HepG2 (cell line): ENCODE measurements at regions not wholly inside any gene's neighbourhood (a gene's known extent, or its start where the extent isn't known, plus 50 kb on each side); places are given as distances from the start of the nearest gene placed in this dataset.

Source experiments
- ELF3 ChIP-seq: IDR thresholded peaks from 2 replicates; pipeline ENCODE4 v1.6.1; 2016; ENCODE audit warnings: missing genetic modification reagents, missing compliant biosample characterization
- GABPB1 ChIP-seq: IDR thresholded peaks from 2 replicates; pipeline ENCODE4 v1.6.1; 2016; ENCODE audit warnings: mild to moderate bottlenecking, missing genetic modification reagents, moderate library complexity, missing compliant biosample characterization
- MYC ChIP-seq: sonication (generic); formaldehyde crosslinking; IDR thresholded peaks from 2 replicates; pipeline ENCODE4 v1.9.0; 2021; ENCODE audit warnings: missing genetic modification reagents, borderline replicate concordance
- ZFP36 ChIP-seq: fragments of 150-350 bp; IDR thresholded peaks from 2 replicates; pipeline ENCODE4 v1.6.1; 2018; ENCODE audit warnings: borderline replicate concordance, low read length, low read depth; ENCODE audit not compliant: partially characterized antibody
- ZNF761 ChIP-seq: sonication (generic); formaldehyde crosslinking; conservative IDR thresholded peaks from 2 replicates; pipeline ENCODE4 v1.4.0; 2020; ENCODE audit warnings: mild to moderate bottlenecking, missing genetic modification reagents
- TF ChIP-seq, protein P1 (sequence below): IDR thresholded peaks from 2 replicates; pipeline ENCODE4 v1.6.1; 2016; ENCODE audit warnings: low read depth, borderline replicate concordance

DNA sequence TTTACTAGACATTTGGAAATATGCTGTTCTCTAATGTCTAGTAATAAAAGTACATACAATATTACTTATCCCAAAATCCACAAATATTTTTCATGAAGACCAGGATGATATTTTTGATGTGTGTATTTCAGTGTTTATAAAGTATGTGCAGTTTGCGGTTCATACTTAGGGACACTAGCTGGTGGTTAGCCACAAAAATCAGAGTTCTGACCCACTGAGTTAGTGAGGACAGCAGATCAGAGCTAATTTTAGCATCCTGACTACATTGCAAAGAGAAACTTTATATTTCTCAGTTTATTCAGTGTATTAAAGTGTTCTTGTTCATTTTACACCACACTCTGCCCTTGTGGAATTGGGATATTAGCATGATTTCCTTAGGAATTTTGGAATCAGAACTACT, 655.3 kb downstream of the HTR1A start:
- TF ChIP-seq GABPB1 (no peak), ZFP36 (no peak), ELF3 (CRISPR knock-in tag) (no peak), ZNF761 (CRISPR knock-in tag) (no peak), MYC (no peak)
- TF ChIP-seq, protein P1, sequence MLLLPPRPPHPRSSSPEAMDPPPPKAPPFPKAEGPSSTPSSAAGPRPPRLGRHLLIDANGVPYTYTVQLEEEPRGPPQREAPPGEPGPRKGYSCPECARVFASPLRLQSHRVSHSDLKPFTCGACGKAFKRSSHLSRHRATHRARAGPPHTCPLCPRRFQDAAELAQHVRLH, result no peak
